Osteoblast (primary cell): ENCODE measurements at regions not wholly inside any gene's neighbourhood (a gene's known extent, or its start where the extent isn't known, plus 50 kb on each side); places are given as distances from the start of the nearest gene placed in this dataset.

ENCODE experiments used
- DNase-seq: peaks from one replicate; pipeline ENCODE4 v3.0.0; 2011; ENCODE audit warnings: low spot score, mixed read lengths; ENCODE audit not compliant: insufficient read length; ENCODE audit errors: missing footprints
- H2AFZ ChIP-seq: 2 replicates; pipeline ENCODE4 v1.6.0; 2011; ENCODE audit warnings: mild to moderate bottlenecking, low read length
- H3K27ac ChIP-seq: 2 replicates; pipeline ENCODE4 v1.5.1; 2011; ENCODE audit warnings: mild to moderate bottlenecking, low read depth, low read length, moderate library complexity
- H3K27me3 ChIP-seq: 2 replicates; pipeline ENCODE4 v1.6.0; 2012; ENCODE audit warnings: mild to moderate bottlenecking, control low read depth, inconsistent platforms, low read length, moderate library complexity; ENCODE audit not compliant: insufficient read depth
- H3K36me3 ChIP-seq: 2 replicates; pipeline ENCODE4 v1.5.1; 2011; ENCODE audit warnings: mild to moderate bottlenecking, low read length, control low read depth, moderate library complexity; ENCODE audit not compliant: insufficient read depth
- H3K4me1 ChIP-seq: 2 replicates; pipeline ENCODE4 v1.5.1; 2011; ENCODE audit warnings: mild to moderate bottlenecking, low read length, control low read depth, moderate library complexity; ENCODE audit not compliant: insufficient read depth
- H3K4me2 ChIP-seq: 2 replicates; pipeline ENCODE4 v1.6.0; 2011; ENCODE audit warnings: mild to moderate bottlenecking, low read length; ENCODE audit not compliant: insufficient read depth
- H3K4me3 ChIP-seq: fragments of 200-600 bp; sonication (generic); 3 replicates; pipeline ENCODE4 v1.5.1; 2012; ENCODE audit warnings: mild to moderate bottlenecking, low read length, inconsistent platforms; ENCODE audit not compliant: insufficient read depth
- H3K79me2 ChIP-seq: 2 replicates; pipeline ENCODE4 v1.6.0; 2012; ENCODE audit warnings: mild to moderate bottlenecking, low read length, control low read depth, inconsistent platforms; ENCODE audit not compliant: insufficient read depth
- H3K9me3 ChIP-seq: 2 replicates; pipeline ENCODE4 v1.5.1; 2011; ENCODE audit warnings: low read depth, low read length, control low read depth
- H4K20me1 ChIP-seq: 2 replicates; pipeline ENCODE4 v1.6.0; 2012; ENCODE audit warnings: mild to moderate bottlenecking, low read length, control low read depth; ENCODE audit not compliant: insufficient read depth
- TF ChIP-seq, protein P1 (sequence below): IDR thresholded peaks from 2 replicates; pipeline ENCODE4 v1.5.1; 2011; ENCODE audit warnings: mild to moderate bottlenecking, low read depth, low read length, moderate library complexity; ENCODE audit errors: extremely low read depth

DNA sequence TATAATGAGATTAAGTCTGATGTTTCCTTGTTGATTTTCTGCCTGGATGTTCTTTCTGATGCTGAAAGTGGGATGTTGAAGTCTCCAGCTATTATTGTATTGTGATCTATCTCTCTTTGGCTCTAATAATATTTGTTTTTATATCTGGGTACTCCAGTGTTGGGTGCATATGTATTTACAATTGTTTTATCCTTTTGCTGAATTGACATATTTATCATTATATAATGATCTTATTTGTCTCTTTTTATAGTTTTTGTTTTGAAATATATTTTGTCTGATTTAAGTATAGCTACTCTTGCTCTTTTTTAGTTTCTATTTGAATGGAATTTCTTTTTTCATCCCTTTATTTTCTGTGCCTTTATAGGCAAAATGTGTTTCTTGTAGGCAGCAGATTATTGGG, 522.2 kb upstream of the NEGR1 start:
- no peaks in the 10 kb centered on the region for H3K9me3 ChIP-seq
- no peaks in the 10 kb centered on the region for H3K36me3 ChIP-seq
- no peak overlapping the region for H3K4me3 ChIP-seq
- no peaks in the 10 kb centered on the region for H4K20me1 ChIP-seq
- H3K27me3 ChIP-seq, result no peaks in the 10 kb centered on the region
- H3K4me1 ChIP-seq, result no peaks in the 10 kb centered on the region
- H3K79me2 ChIP-seq, result no peaks in the 10 kb centered on the region
- no peak overlapping the region for H3K4me2 ChIP-seq
- TF ChIP-seq, protein P1, sequence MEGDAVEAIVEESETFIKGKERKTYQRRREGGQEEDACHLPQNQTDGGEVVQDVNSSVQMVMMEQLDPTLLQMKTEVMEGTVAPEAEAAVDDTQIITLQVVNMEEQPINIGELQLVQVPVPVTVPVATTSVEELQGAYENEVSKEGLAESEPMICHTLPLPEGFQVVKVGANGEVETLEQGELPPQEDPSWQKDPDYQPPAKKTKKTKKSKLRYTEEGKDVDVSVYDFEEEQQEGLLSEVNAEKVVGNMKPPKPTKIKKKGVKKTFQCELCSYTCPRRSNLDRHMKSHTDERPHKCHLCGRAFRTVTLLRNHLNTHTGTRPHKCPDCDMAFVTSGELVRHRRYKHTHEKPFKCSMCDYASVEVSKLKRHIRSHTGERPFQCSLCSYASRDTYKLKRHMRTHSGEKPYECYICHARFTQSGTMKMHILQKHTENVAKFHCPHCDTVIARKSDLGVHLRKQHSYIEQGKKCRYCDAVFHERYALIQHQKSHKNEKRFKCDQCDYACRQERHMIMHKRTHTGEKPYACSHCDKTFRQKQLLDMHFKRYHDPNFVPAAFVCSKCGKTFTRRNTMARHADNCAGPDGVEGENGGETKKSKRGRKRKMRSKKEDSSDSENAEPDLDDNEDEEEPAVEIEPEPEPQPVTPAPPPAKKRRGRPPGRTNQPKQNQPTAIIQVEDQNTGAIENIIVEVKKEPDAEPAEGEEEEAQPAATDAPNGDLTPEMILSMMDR, result no peak
- no peak overlapping the region for H3K27ac ChIP-seq
- no peak overlapping the region for H2AFZ ChIP-seq
- DNase-seq, result no peak

DNA sequence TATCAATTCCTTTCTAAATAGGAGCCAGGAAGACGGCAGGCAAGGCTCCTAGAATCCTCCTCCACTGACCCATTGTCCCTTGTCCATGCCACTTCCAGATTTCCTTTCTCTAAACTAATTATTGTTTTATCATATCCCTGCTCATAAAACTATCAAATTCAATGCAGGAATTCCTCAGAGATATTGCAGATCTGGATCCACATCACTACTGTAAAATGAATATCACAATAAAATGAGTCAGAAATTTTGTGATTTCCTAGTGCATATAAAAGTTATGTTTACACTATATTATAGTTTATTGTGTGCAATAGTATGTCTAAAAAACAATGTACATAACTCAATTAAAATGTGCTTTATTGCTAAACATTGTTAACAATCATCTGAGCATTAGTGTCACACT, 498.7 kb upstream of the NEGR1 start:
- Histone ChIP-seq H3K36me3 (no peaks in the 10 kb centered on the region), H3K27ac (no peak overlapping the region), H3K4me1 (no peaks in the 10 kb centered on the region), H3K27me3 (no peaks in the 10 kb centered on the region), H3K4me2 (no peak overlapping the region), H2AFZ (no peak overlapping the region), H3K79me2 (no peaks in the 10 kb centered on the region), H3K9me3 (no peaks in the 10 kb centered on the region), H3K4me3 (no peak overlapping the region), H4K20me1 (no peaks in the 10 kb centered on the region)
- TF ChIP-seq, protein P1, result no peak
- no peak for DNase-seq

DNA sequence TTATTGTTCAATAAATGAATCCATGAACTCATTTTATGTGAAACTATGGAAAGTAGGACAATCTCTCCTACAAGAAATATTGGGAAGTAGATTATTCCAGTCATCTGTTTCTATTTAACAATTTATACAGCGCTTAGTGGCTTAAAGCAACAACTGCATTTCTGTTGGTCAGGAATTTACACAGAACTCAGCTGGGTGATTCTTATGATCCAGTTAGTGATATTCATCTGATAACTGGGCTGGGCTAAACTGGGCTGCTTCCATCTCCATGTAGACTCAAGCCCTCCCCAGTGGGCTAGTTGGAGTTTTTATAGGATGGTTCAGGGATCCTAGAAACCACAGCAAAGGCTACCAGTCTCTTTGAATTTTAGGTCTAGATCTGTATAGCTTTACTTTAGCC, 497.9 kb upstream of the NEGR1 start:
- no peaks in the 10 kb centered on the region for H3K9me3 ChIP-seq
- no peaks in the 10 kb centered on the region for H3K79me2 ChIP-seq
- H3K4me3 ChIP-seq, result no peak overlapping the region
- TF ChIP-seq, protein P1, result no peak
- DNase-seq, result no peak
- no peak overlapping the region for H3K4me2 ChIP-seq
- no peak overlapping the region for H3K27ac ChIP-seq
- H3K4me1 ChIP-seq, result no peaks in the 10 kb centered on the region
- no peaks in the 10 kb centered on the region for H3K27me3 ChIP-seq
- H2AFZ ChIP-seq, result no peak overlapping the region
- no peaks in the 10 kb centered on the region for H4K20me1 ChIP-seq
- no peaks in the 10 kb centered on the region for H3K36me3 ChIP-seq

DNA sequence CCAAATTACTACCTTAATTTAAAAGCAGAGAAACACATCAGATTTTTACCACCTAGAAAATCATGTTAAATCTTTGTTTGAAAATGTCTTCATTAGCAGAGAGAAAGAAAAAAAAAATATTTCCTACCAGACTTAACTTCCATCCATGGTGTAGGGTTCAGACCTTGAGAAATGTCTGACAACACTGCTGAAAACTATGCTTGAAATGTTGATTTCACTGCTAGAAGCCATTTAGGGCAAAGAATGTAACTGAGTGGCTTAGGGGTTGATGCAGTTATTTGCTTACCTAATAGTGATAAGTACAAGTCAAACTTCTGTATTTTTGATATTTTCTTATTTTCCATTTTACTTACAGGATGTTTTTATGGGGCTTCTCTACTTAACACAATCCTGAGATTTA, 495.6 kb upstream of the NEGR1 start:
- Histone ChIP-seq H4K20me1 (no peaks in the 10 kb centered on the region), H3K27ac (no peak overlapping the region), H3K79me2 (no peaks in the 10 kb centered on the region), H3K9me3 (no peaks in the 10 kb centered on the region), H3K4me3 (no peak overlapping the region), H3K27me3 (no peaks in the 10 kb centered on the region), H3K36me3 (no peaks in the 10 kb centered on the region), H3K4me2 (no peak overlapping the region), H3K4me1 (no peaks in the 10 kb centered on the region), H2AFZ (no peak overlapping the region)
- DNase-seq, result no peak
- TF ChIP-seq, protein P1, result no peak
